GM23248 (cell line): ENCODE measurements at regions not wholly inside any gene's neighbourhood (a gene's known extent, or its start where the extent isn't known, plus 50 kb on each side); places are given as distances from the start of the nearest gene placed in this dataset.

Experiments used
- DNase-seq: peaks from one replicate; pipeline ENCODE4 v3.0.0-alpha.2; 2015
- H2AFZ ChIP-seq: fragments of 200-600 bp; sonication (generic); 2 replicates; pipeline ENCODE4 v1.6.1; 2016; ENCODE audit warnings: antibody characterized with exemption
- H3F3A ChIP-seq: fragments of 200-600 bp; sonication (generic); 2 replicates; pipeline ENCODE4 v1.6.1; 2016; ENCODE audit warnings: mild to moderate bottlenecking, antibody characterized with exemption, mixed run types; ENCODE audit not compliant: insufficient read depth
- H3K27ac ChIP-seq: fragments of 200-600 bp; sonication (generic); 2 replicates; pipeline ENCODE4 v1.5.1; 2016; ENCODE audit warnings: mild to moderate bottlenecking
- H3K27me3 ChIP-seq: fragments of 200-600 bp; sonication (generic); replicated peaks from 2 replicates; pipeline ENCODE4 v1.6.1; 2016; ENCODE audit warnings: mild to moderate bottlenecking; ENCODE audit not compliant: insufficient read depth
- H3K36me3 ChIP-seq: fragments of 200-600 bp; sonication (generic); 2 replicates; pipeline ENCODE4 v1.6.1; 2016; ENCODE audit warnings: low read depth, mild to moderate bottlenecking
- H3K4me1 ChIP-seq: fragments of 200-600 bp; sonication (generic); 2 replicates; pipeline ENCODE4 v1.6.1; 2016; ENCODE audit warnings: mild to moderate bottlenecking; ENCODE audit not compliant: insufficient read depth
- H3K4me2 ChIP-seq: fragments of 200-600 bp; sonication (generic); one replicate; pipeline ENCODE4 v1.6.1; 2016; ENCODE audit warnings: mild to moderate bottlenecking; ENCODE audit not compliant: unreplicated experiment
- H3K4me3 ChIP-seq: fragments of 200-600 bp; sonication (generic); 2 replicates; pipeline ENCODE4 v1.5.1; 2016; ENCODE audit warnings: mild to moderate bottlenecking
- H3K79me2 ChIP-seq: fragments of 200-600 bp; sonication (generic); 2 replicates; pipeline ENCODE4 v1.6.1; 2016; ENCODE audit warnings: mild to moderate bottlenecking; ENCODE audit not compliant: insufficient read depth
- H3K9ac ChIP-seq: fragments of 200-600 bp; sonication (generic); 2 replicates; pipeline ENCODE4 v1.6.1; 2016; ENCODE audit warnings: mild to moderate bottlenecking
- H3K9me2 ChIP-seq: fragments of 200-600 bp; sonication (generic); 2 replicates; pipeline ENCODE4 v1.6.1; 2016; ENCODE audit warnings: mixed run types, mild to moderate bottlenecking, moderate library complexity; ENCODE audit not compliant: insufficient read depth
- H3K9me3 ChIP-seq: fragments of 200-600 bp; sonication (generic); one replicate; pipeline ENCODE4 v1.6.1; 2017; ENCODE audit warnings: low read depth
- H4K20me1 ChIP-seq: fragments of 200-600 bp; sonication (generic); 2 replicates; pipeline ENCODE4 v1.6.0; 2016; ENCODE audit not compliant: insufficient read depth
- EZH2 ChIP-seq: fragments of 200-600 bp; sonication (generic); IDR thresholded peaks from 2 replicates; pipeline ENCODE4 v1.6.1; 2018; ENCODE audit warnings: antibody characterized with exemption, mild to moderate bottlenecking; ENCODE audit not compliant: insufficient read depth, poor library complexity, severe bottlenecking
- EZH2phosphoT487 ChIP-seq: fragments of 200-600 bp; sonication (generic); IDR thresholded peaks from 2 replicates; pipeline ENCODE4 v1.6.1; 2018; ENCODE audit warnings: antibody characterized with exemption, moderate library complexity, mild to moderate bottlenecking, low read depth; ENCODE audit not compliant: insufficient read depth
- WGBS, 2 experiments: methylation state at CpG; one replicate each; pipeline ENCODE4 v1.1.6; 2015 to 2017; ENCODE audit warnings: low lambda C conversion rate in 2 of 2, low coverage in 1 of 2; ENCODE audit errors: missing lambda C conversion rate in 2 of 2; 5-methylcytosine and 5-hydroxymethylcytosine counted together
- in situ Hi-C: fragments of 300-500 bp; cut with MboI; formaldehyde crosslinking; loops from 2 replicates; pipeline ENCODE4 v1.15.0; 2020

DNA sequence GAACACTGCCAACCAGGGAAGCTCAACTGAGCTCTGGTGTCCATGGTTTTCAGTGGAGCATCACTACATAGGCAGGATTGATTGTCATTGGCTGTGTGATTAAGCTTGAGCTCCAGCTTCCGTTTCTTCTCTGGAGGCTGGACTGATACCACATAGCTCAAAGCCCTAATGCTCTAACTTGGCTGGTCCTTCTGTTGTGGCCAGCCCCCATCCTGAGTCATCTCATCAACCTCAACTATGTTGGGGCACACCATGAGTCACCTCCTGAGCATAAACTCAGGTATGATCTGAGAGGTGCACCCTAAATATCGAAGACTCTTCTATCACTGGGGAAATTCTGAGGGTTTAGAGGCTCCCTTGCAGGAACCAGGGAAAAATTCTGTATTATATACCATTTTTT, 114.5 kb upstream of the INHBA start:
- H2AFZ ChIP-seq, result no peak overlapping the region
- no peaks in the 10 kb centered on the region for H3K27me3 ChIP-seq
- H3K79me2 ChIP-seq, result no peaks in the 10 kb centered on the region
- H4K20me1 ChIP-seq, result no peaks in the 10 kb centered on the region
- H3K27ac ChIP-seq, result no peak overlapping the region
- H3K36me3 ChIP-seq, result no peaks in the 10 kb centered on the region
- no peak overlapping the region for H3K4me3 ChIP-seq
- no peak overlapping the region for H3K4me2 ChIP-seq
- 42 to 58% methylated on average over 2 of the region's 2 CpGs for WGBS, 2 experiments
- peak; percentile 80 for DNase-seq
- H3F3A ChIP-seq, result peaks cover 9% of the 10 kb centered on the region; the same call in 1 of the 2 replicates
- TF ChIP-seq EZH2, result no peak
- no peak for TF ChIP-seq EZH2phosphoT487
- H3K9me2 ChIP-seq, result no peaks in the 10 kb centered on the region
- no peaks in the 10 kb centered on the region for H3K9me3 ChIP-seq
- H3K4me1 ChIP-seq, result no peaks in the 10 kb centered on the region
- no peak overlapping the region for H3K9ac ChIP-seq
- in situ Hi-C loops, result no loop called here

DNA sequence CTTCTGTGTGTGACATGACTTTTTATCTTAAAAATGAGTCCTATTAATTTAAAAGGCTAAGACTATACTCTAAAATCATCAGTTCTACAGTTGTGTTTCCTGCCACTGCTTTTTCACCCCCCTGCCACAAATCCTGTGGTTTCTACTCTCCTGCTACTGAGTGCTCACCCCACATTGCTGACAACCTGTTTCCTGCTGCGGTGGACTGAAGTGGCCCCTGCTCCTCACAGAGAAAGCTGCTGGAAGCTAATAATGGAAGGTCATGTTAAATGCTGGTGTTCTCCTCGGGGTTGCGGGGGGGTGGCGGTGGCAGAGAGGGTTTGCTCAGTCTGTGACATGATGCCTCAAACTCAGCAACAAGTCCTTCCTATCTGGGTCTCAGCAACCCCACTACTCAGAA, 113.2 kb upstream of the INHBA start:
- no peak for DNase-seq
- Histone ChIP-seq H3K27me3 (no peaks in the 10 kb centered on the region), H2AFZ (no peak overlapping the region), H3K4me2 (no peak overlapping the region), H3K79me2 (no peaks in the 10 kb centered on the region), H3K36me3 (no peaks in the 10 kb centered on the region), H3K4me3 (no peak overlapping the region), H3K27ac (no peak overlapping the region), H3F3A (peaks cover 9% of the 10 kb centered on the region; the same call in 1 of the 2 replicates), H3K4me1 (no peaks in the 10 kb centered on the region), H3K9ac (no peak overlapping the region), H3K9me2 (no peaks in the 10 kb centered on the region), H4K20me1 (no peaks in the 10 kb centered on the region), H3K9me3 (no peaks in the 10 kb centered on the region)
- in situ Hi-C loops, result no loop called here
- TF ChIP-seq EZH2 (no peak), EZH2phosphoT487 (no peak)
- WGBS, 2 experiments, result 69 to 74% methylated on average over 4 of the region's 4 CpGs

DNA sequence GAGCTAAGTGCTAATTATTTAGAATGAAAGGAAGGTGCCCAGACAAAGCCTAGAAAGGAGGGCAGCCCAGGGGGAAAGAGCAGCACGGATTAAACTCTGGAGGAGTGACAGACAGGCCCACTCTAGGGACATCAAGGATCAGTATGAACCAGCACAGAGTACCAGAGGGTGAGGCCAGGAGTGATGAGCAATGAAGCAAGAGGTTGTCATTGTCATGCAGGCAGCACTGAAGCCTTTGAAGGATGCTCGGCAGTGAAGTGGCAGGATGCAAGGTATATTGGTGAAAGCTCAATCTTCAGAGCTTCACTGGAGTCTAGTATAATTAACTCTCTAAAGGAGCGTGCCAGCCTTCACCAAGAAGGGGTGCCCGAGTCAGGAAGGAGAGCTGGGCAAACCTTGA, 112.0 kb upstream of the INHBA start:
- DNase-seq, result no peak
- Histone ChIP-seq H3K4me1 (no peaks in the 10 kb centered on the region), H3K79me2 (no peaks in the 10 kb centered on the region), H3K36me3 (no peaks in the 10 kb centered on the region), H2AFZ (no peak overlapping the region), H3K9ac (no peak overlapping the region), H3K27me3 (no peaks in the 10 kb centered on the region), H4K20me1 (no peaks in the 10 kb centered on the region), H3K27ac (no peak overlapping the region), H3K9me2 (no peaks in the 10 kb centered on the region), H3K4me3 (no peak overlapping the region), H3K4me2 (no peak overlapping the region), H3K9me3 (no peaks in the 10 kb centered on the region), H3F3A (peaks cover 9% of the 10 kb centered on the region; the same call in 1 of the 2 replicates)
- in situ Hi-C loops, result no loop called here
- TF ChIP-seq EZH2 (no peak), EZH2phosphoT487 (no peak)
- 73 to 77% methylated on average over 4 of the region's 4 CpGs for WGBS, 2 experiments

DNA sequence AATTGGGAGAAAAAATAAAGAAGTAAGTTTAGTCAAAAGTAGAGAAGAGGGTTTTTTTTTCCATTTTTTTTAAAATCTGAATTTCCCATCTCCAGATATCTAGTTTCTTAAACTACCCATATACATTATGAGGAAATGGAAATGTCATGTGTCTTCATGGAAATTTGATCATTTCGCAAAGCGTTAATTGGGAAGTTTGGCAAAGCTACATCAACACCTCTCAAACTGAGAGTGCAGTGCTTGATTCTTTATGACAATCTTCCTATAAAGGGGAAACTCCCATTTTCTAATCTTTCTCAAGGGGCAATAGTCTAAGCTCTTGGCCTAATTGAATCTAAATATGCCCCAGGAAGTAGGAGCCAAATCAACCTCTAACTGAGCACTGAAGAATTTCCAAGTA, 110.4 kb upstream of the INHBA start:
- Histone ChIP-seq H3F3A (peaks cover 9% of the 10 kb centered on the region; the same call in 1 of the 2 replicates), H3K9me3 (no peaks in the 10 kb centered on the region)

GRCh38 chr7:41811941-41812340, 109.1 kb upstream of the INHBA start:
- no peak overlapping the region for H2AFZ ChIP-seq
- H3K9me2 ChIP-seq, result no peaks in the 10 kb centered on the region
- peaks cover 6% of the 10 kb centered on the region; the same call in 1 of the 2 replicates for H3F3A ChIP-seq
- H3K36me3 ChIP-seq, result no peaks in the 10 kb centered on the region
- in situ Hi-C loops, result no loop called here
- no peak overlapping the region for H3K27ac ChIP-seq
- H3K79me2 ChIP-seq, result no peaks in the 10 kb centered on the region
- no peaks in the 10 kb centered on the region for H3K9me3 ChIP-seq
- TF ChIP-seq EZH2 (no peak), EZH2phosphoT487 (no peak)
- no peak overlapping the region for H3K9ac ChIP-seq
- H3K4me3 ChIP-seq, result no peak overlapping the region
- H3K4me1 ChIP-seq, result no peaks in the 10 kb centered on the region
- H4K20me1 ChIP-seq, result no peaks in the 10 kb centered on the region
- no peak for DNase-seq
- no peaks in the 10 kb centered on the region for H3K27me3 ChIP-seq
- H3K4me2 ChIP-seq, result no peak overlapping the region

More for the DNA sequence above, 110.4 kb upstream of the INHBA start:
- Histone ChIP-seq H3K4me2 (no peak overlapping the region), H3K27ac (no peak overlapping the region), H3K9ac (no peak overlapping the region), H3K4me1 (no peaks in the 10 kb centered on the region), H3K4me3 (no peak overlapping the region), H3K27me3 (no peaks in the 10 kb centered on the region), H3K9me2 (no peaks in the 10 kb centered on the region), H4K20me1 (no peaks in the 10 kb centered on the region), H3K79me2 (no peaks in the 10 kb centered on the region), H2AFZ (no peak overlapping the region), H3K36me3 (no peaks in the 10 kb centered on the region)
- DNase-seq, result no peak
- WGBS, 2 experiments, result 77 to 87% methylated on average over 2 of the region's 2 CpGs
- in situ Hi-C loops, result no loop called here
- no peak for TF ChIP-seq EZH2
- TF ChIP-seq EZH2phosphoT487, result no peak
